Panc1 (cell line): ENCODE measurements at regions not wholly inside any gene's neighbourhood (a gene's known extent, or its start where the extent isn't known, plus 50 kb on each side); places are given as distances from the start of the nearest gene placed in this dataset.

Source experiments
- ATAC-seq: fragments of 200-7000 bp; cut with Tn5 transposase; 2 replicates; pipeline ENCODE4 v1.9.1; 2020; ENCODE audit warnings: mild to moderate bottlenecking, moderate library complexity
- BruUV-seq: library from RNA; stranded (reverse); fragments of 400-500 nt; replicated peaks from 2 replicates; lab custom pipeline; 2021; lab: Mats Ljungman, UMichigan
- CTCF ChIA-PET: fragments of 300-600 bp; sonication (Branson Sonifier 250); formaldehyde crosslinking; loops from one replicate; lab custom pipeline; 2022; ENCODE audit warnings: antibody characterized with exemption; lab: Charles Lee
- POLR2A ChIA-PET: fragments of 300-600 bp; sonication (Branson Sonifier 250); formaldehyde crosslinking; loops from one replicate; lab custom pipeline; 2022; ENCODE audit warnings: antibody characterized with exemption; lab: Charles Lee
- DNase-seq: peaks from one replicate; pipeline ENCODE4 v3.0.0-alpha.2; 2010; ENCODE audit warnings: low read depth, low spot score
- H3K27ac ChIP-seq: 2 replicates; pipeline ENCODE4 v1.5.1; 2011; ENCODE audit warnings: mild to moderate bottlenecking, low read length, inconsistent platforms
- H3K27me3 ChIP-seq: fragments of 200-500 bp; sonication (Bioruptor generic); 2 replicates; pipeline ENCODE4 v1.6.0; 2014; ENCODE audit warnings: low read length, inconsistent platforms; ENCODE audit not compliant: control insufficient read depth, insufficient read depth
- H3K36me3 ChIP-seq: fragments of 200-500 bp; sonication (Bioruptor generic); 2 replicates; pipeline ENCODE4 v1.5.1; 2014; ENCODE audit warnings: inconsistent platforms, mild to moderate bottlenecking, low read length, moderate library complexity; ENCODE audit not compliant: control insufficient read depth, insufficient read depth
- H3K4me1 ChIP-seq: 2 replicates; pipeline ENCODE4 v1.5.1; 2011; ENCODE audit warnings: inconsistent platforms, mild to moderate bottlenecking, low read length, moderate library complexity; ENCODE audit not compliant: control insufficient read depth, insufficient read depth
- H3K4me3 ChIP-seq, 2 experiments: 2 replicates each; pipeline ENCODE4 v1.5.1; 2011 to 2012; ENCODE audit warnings: low read depth in 2 of 2, low read length in 2 of 2, mild to moderate bottlenecking in 2 of 2, inconsistent platforms in 1 of 2, moderate library complexity in 1 of 2
- H3K9me3 ChIP-seq: fragments of 200-500 bp; sonication (Bioruptor generic); 2 replicates; pipeline ENCODE4 v1.5.1; 2014; ENCODE audit warnings: low read depth, mild to moderate bottlenecking, inconsistent platforms, low read length, moderate library complexity; ENCODE audit not compliant: control insufficient read depth, insufficient read depth
- CTCF ChIP-seq: fragments of 450-650 bp; IDR thresholded peaks from 2 replicates; pipeline ENCODE4 v1.5.1; 2017; ENCODE audit warnings: mild to moderate bottlenecking
- POLR2AphosphoS5 ChIP-seq: IDR thresholded peaks from 2 replicates; pipeline ENCODE4 v1.6.1; 2012; ENCODE audit warnings: mild to moderate bottlenecking, low read depth, low read length, moderate library complexity
- REST ChIP-seq, 2 experiments: IDR thresholded peaks; 2 replicates each; pipeline ENCODE4 v1.6.1; 2011 to 2012; ENCODE audit warnings: low read depth in 2 of 2, control low read depth in 1 of 2, low read length in 1 of 2, mild to moderate bottlenecking in 1 of 2, moderate library complexity in 1 of 2; ENCODE audit not compliant: insufficient read depth in 1 of 2
- SIN3A ChIP-seq: IDR thresholded peaks from 2 replicates; pipeline ENCODE4 v1.6.1; 2012; ENCODE audit warnings: low read depth, mild to moderate bottlenecking, low read length, moderate library complexity, borderline replicate concordance; ENCODE audit not compliant: insufficient read depth
- TCF7L2 ChIP-seq: IDR thresholded peaks from 2 replicates; pipeline ENCODE4 v1.6.1; 2011; ENCODE audit warnings: mild to moderate bottlenecking, low read depth, low read length, inconsistent platforms
- in situ Hi-C: cut with HindIII; loops from 2 replicates; pipeline ENCODE4 v1.10.0; 2016; ENCODE audit warnings: low sequenced_read_pairs, low pct_unique_long_range_greater_than_20kb
- intact Hi-C: fragments of 100-400 bp; cut with micrococcal nuclease; formaldehyde crosslinking; loops from one replicate; pipeline ENCODE4 v1.10.0; 2022; ENCODE audit not compliant: unreplicated experiment

- BruUV-seq, result no TSS peak
- Histone ChIP-seq H3K27ac (no peak overlapping the region), H3K4me3 (no peak overlapping the region), H3K27me3 (no peaks in the 10 kb centered on the region), H3K36me3 (no peaks in the 10 kb centered on the region), H3K9me3 (no peaks in the 10 kb centered on the region), H3K4me1 (no peaks in the 10 kb centered on the region)
- POLR2A ChIA-PET, result no interaction called here
- ATAC-seq, result no peak
- DNase-seq, result no peak
- CTCF ChIA-PET, result no interaction called here
- intact Hi-C loops (no loop called here), in situ Hi-C loops (no loop called here)
- TF ChIP-seq TCF7L2 (no peak), REST (IDR thresholded peaks at IDR 0.05; ENCODE audit: insufficient read depth in 1 of 2, low read depth in 2 of 2, low read length in 1 of 2) (no peak), CTCF (no peak), POLR2AphosphoS5 (no peak), SIN3A (no peak)
These were observed 132.7 kb upstream of the USP24 start for GRCh38 chr1:55347866-55348265.

- no peak overlapping the region for H3K27ac ChIP-seq
- BruUV-seq, result no TSS peak
- H3K36me3 ChIP-seq, result no peaks in the 10 kb centered on the region
- H3K4me3 ChIP-seq, result no peak overlapping the region
- ATAC-seq (no peak), DNase-seq (no peak)
- ChIA-PET POLR2A (no interaction called here), CTCF (no interaction called here)
- TF ChIP-seq CTCF, result no peak
- TF ChIP-seq SIN3A, result no peak
- TF ChIP-seq REST (IDR thresholded peaks at IDR 0.05; ENCODE audit: insufficient read depth in 1 of 2, low read depth in 2 of 2, low read length in 1 of 2), result no peak
- no peak for TF ChIP-seq POLR2AphosphoS5
- TF ChIP-seq TCF7L2, result no peak
- intact Hi-C loops (no loop called here), in situ Hi-C loops (no loop called here)
- no peaks in the 10 kb centered on the region for H3K4me1 ChIP-seq
- no peaks in the 10 kb centered on the region for H3K9me3 ChIP-seq
- H3K27me3 ChIP-seq, result no peaks in the 10 kb centered on the region
These were observed 131.9 kb upstream of the USP24 start for GRCh38 chr1:55347041-55347440.
